EL (cell line): ENCODE measurements at regions not wholly inside any gene's neighbourhood (a gene's known extent, or its start where the extent isn't known, plus 50 kb on each side); places are given as distances from the start of the nearest gene placed in this dataset.

Experiments
- DNase-seq: peaks from one replicate; pipeline ENCODE4 v3.0.0-alpha.2; 2016

- DNase-seq: peak; percentile 2
These were observed 183.3 kb upstream of the ADGRL2 start for GRCh38 chr1:81617308-81617967.

GRCh38 chr1:81613803-81614202, 186.9 kb upstream of the ADGRL2 start:
- no peak for DNase-seq

- no peak for DNase-seq
These were observed 192.8 kb upstream of the ADGRL2 start for GRCh38 chr1:81607924-81608323.

- no peak for DNase-seq
These were observed 193.6 kb upstream of the ADGRL2 start for GRCh38 chr1:81607086-81607485.

- DNase-seq: no peak
These were observed 194.1 kb upstream of the ADGRL2 start for GRCh38 chr1:81606656-81607055.

- DNase-seq: no peak
These were observed 195.7 kb upstream of the ADGRL2 start for GRCh38 chr1:81605023-81605422.

- DNase-seq: no peak
These were observed 199.7 kb upstream of the ADGRL2 start for GRCh38 chr1:81600878-81601622.

- DNase-seq: no peak
These were observed 200.4 kb upstream of the ADGRL2 start for GRCh38 chr1:81600363-81600762.

GRCh38 chr1:81598623-81599022, 202.1 kb upstream of the ADGRL2 start:
- DNase-seq: no peak

GRCh38 chr1:81597720-81598426, 202.9 kb upstream of the ADGRL2 start:
- no peak for DNase-seq

- DNase-seq: no peak
These were observed 204.4 kb upstream of the ADGRL2 start for GRCh38 chr1:81596341-81596740.

- DNase-seq: no peak
These were observed 206.5 kb upstream of the ADGRL2 start for GRCh38 chr1:81594206-81594605.

GRCh38 chr1:81592233-81592632, 208.5 kb upstream of the ADGRL2 start:
- DNase-seq: no peak

GRCh38 chr1:81590171-81590570, 210.6 kb upstream of the ADGRL2 start:
- DNase-seq: no peak

- DNase-seq: no peak
These were observed 212.6 kb upstream of the ADGRL2 start for GRCh38 chr1:81588149-81588548.

- no peak for DNase-seq
These were observed 213.3 kb upstream of the ADGRL2 start for GRCh38 chr1:81587426-81587825.

GRCh38 chr1:81585371-81585770, 215.4 kb upstream of the ADGRL2 start:
- no peak for DNase-seq

- no peak for DNase-seq
These were observed 216.3 kb upstream of the ADGRL2 start for GRCh38 chr1:81584398-81584797.

GRCh38 chr1:81583878-81584277, 216.9 kb upstream of the ADGRL2 start:
- DNase-seq: no peak

GRCh38 chr1:81582467-81582986, 218.2 kb upstream of the ADGRL2 start:
- DNase-seq: no peak

- no peak for DNase-seq
These were observed 221.9 kb upstream of the ADGRL2 start for GRCh38 chr1:81578867-81579266.

- no peak for DNase-seq
These were observed 223.6 kb upstream of the ADGRL2 start for GRCh38 chr1:81577004-81577697.

GRCh38 chr1:81574408-81574807, 226.3 kb upstream of the ADGRL2 start:
- DNase-seq: no peak
